Duodenal mucosa (tissue), 2 donors: ENCODE measurements at regions not wholly inside any gene's neighbourhood (a gene's known extent, or its start where the extent isn't known, plus 50 kb on each side); places are given as distances from the start of the nearest gene placed in this dataset.

Experiments
- H3K27ac ChIP-seq: one replicate; pipeline ENCODE4 v1.7.0; 2013; ENCODE audit warnings: low read depth, low read length
- H3K27me3 ChIP-seq, 2 donors: one replicate each; pipeline ENCODE4 v1.7.0; 2013; ENCODE audit warnings: low read length in 2 of 2, control low read depth in 1 of 2; ENCODE audit not compliant: insufficient read depth in 2 of 2, control insufficient read depth in 1 of 2
- H3K36me3 ChIP-seq, 2 donors: one replicate each; pipeline ENCODE4 v1.7.0; 2013; ENCODE audit warnings: low read length in 2 of 2, control low read depth in 1 of 2; ENCODE audit not compliant: insufficient read depth in 2 of 2, control insufficient read depth in 1 of 2
- H3K4me1 ChIP-seq, 2 donors: one replicate each; pipeline ENCODE4 v1.7.0; 2013; ENCODE audit warnings: low read length in 2 of 2, control low read depth in 1 of 2; ENCODE audit not compliant: insufficient read depth in 2 of 2, control insufficient read depth in 1 of 2
- H3K4me3 ChIP-seq, 2 donors: one replicate each; pipeline ENCODE4 v1.7.0; 2013; ENCODE audit warnings: low read length in 2 of 2, low read depth in 1 of 2
- H3K9ac ChIP-seq, 2 donors: one replicate each; pipeline ENCODE4 v1.7.0; 2013; ENCODE audit warnings: low read length in 2 of 2, low read depth in 1 of 2
- H3K9me3 ChIP-seq, 2 donors: one replicate each; pipeline ENCODE4 v1.7.0; 2013; ENCODE audit warnings: low read length in 2 of 2, control low read depth in 1 of 2; ENCODE audit not compliant: control insufficient read depth in 1 of 2

GRCh38 chr16:79664407-79664806, 63.9 kb upstream of the MAF start:
- Histone ChIP-seq H3K4me1 (no peaks in the 10 kb centered on the region), H3K4me3 (no peak overlapping the region), H3K27me3 (no peaks in the 10 kb centered on the region), H3K27ac (no peak overlapping the region), H3K9me3 (no peaks in the 10 kb centered on the region), H3K9ac (no peak overlapping the region), H3K36me3 (no peaks in the 10 kb centered on the region)

DNA sequence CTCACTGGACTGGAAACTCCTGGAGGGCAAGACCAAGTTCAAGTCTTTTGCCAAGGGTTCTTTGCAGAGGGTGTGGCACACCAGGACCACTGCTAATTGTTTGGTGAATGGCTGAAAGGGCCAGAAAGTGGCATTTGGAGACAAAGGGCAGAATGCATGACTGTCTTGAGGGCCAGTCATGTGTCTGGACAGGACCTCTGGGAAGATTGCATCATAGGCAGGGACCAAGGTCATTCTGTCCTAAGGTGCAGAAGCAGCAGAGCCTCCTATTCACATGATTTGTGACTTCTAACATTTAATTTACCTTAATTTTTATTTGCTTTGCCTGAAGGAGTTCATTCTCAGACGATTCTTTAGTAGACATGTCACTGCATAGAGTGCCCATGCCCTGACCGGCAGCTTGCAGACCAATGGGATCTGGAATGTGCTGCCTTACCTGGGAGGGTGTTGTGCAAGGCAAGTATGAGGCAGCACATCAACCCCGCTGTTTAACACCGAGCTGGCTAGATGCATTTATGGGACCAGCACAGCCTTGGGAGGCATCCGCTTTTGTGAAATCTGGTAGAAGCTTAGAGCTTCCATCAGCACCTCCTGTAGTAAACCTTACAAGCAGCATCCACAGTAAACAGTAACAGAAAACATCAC, 62.3 kb upstream of the MAF start:
- Histone ChIP-seq H3K9me3 (no peaks in the 10 kb centered on the region), H3K27me3 (no peaks in the 10 kb centered on the region), H3K36me3 (no peaks in the 10 kb centered on the region), H3K27ac (no peak overlapping the region), H3K4me3 (no peak overlapping the region), H3K9ac (no peak overlapping the region), H3K4me1 (no peaks in the 10 kb centered on the region)

- H3K9me3 ChIP-seq = no peaks in the 10 kb centered on the region
- H3K27me3 ChIP-seq = no peaks in the 10 kb centered on the region
- H3K4me3 ChIP-seq = no peak overlapping the region
- no peaks in the 10 kb centered on the region for H3K4me1 ChIP-seq
- H3K27ac ChIP-seq = no peak overlapping the region
- H3K36me3 ChIP-seq = no peaks in the 10 kb centered on the region
- no peak overlapping the region for H3K9ac ChIP-seq
These were observed 61.6 kb upstream of the MAF start for GRCh38 chr16:79662122-79662521.

DNA sequence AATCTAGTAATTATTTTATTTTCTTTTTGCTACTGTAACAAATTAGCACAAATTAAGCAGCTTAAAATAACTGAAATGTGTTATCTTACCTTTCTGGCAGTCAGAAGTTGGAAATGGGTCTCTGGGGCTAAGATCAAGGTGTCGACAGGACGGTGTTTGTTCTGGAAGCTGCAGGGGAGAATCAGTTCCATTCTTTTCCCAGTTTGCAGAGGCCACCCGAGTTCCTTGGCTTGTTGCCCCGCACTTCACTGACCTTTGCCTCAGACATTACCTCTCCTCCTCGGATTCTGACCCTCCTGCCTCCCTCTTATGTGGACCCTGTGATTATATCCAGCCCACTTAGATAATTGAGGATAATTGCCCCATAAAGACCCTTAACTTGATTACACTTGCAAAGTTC, 61.0 kb upstream of the MAF start:
- no peak overlapping the region for H3K4me3 ChIP-seq

DNA sequence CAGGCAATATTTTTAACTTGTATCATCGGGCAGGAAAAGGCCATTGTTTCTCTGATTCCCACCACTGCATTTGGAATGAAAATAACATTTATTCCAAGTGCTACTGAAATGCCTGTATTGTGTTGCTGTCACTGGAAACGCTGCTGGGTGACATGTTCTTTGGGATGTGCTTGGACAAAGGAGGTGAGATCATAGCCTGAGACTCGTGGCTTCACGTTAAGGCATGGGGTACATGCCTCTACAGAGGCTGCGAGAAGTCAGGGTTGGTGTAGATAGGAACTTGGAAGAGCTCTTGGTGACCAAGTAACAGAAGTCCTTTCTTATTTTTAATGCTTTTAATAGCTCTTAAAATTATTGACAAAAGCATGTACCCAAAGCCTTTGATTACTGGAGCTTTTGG, 58.8 kb upstream of the MAF start:
- H3K4me3 ChIP-seq = no peak overlapping the region

More for the DNA sequence above, 61.0 kb upstream of the MAF start:
- no peaks in the 10 kb centered on the region for H3K9me3 ChIP-seq
- H3K27ac ChIP-seq = no peak overlapping the region
- no peaks in the 10 kb centered on the region for H3K36me3 ChIP-seq
- H3K9ac ChIP-seq = no peak overlapping the region
- no peaks in the 10 kb centered on the region for H3K27me3 ChIP-seq
- H3K4me1 ChIP-seq = peaks cover 0 to 3% of the 10 kb centered on the region in 2 donors

DNA sequence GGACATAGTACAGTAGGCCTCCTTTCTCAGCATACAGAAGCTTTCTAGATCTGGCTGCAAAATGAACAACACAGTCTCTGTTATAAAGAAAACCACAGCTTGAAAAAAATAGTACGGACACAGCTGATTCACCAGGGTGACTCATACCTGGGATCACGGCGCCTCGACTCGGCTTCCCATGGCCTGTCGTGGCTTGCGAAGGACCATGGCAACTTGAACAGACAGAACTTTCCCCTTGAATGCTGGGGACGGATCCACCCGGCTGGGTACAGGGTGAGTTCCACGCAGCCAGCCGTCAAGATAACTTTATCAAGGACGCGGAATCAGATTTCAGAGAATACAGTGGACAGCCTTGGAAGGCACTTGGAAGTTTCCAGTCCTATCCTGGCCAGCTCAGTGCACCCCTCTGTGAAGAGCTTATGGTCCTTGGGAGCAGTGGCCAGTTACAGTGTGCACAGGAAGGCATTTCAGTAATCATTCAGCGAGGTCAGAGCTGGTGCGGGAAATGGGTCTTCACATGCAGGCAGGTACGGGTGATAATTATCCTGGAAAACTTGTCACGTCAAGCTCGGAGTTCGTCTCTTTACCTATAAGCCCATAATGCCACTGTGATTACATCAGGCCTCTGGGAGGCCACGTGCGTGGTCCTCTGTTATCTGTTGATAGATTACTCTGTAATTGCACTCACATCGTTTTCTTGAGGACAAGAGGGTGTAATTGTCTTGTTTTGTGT, 57.9 kb upstream of the MAF start:
- Histone ChIP-seq H3K4me1 (peaks cover 8 to 14% of the 10 kb centered on the region in 2 donors), H3K36me3 (no peaks in the 10 kb centered on the region), H3K27ac (no peak overlapping the region), H3K27me3 (no peaks in the 10 kb centered on the region), H3K9ac (no peak overlapping the region), H3K9me3 (no peaks in the 10 kb centered on the region), H3K4me3 (no peak overlapping the region)

More for the DNA sequence above, 58.8 kb upstream of the MAF start:
- Histone ChIP-seq H3K27ac (no peak overlapping the region), H3K27me3 (no peaks in the 10 kb centered on the region), H3K36me3 (no peaks in the 10 kb centered on the region), H3K9ac (no peak overlapping the region), H3K4me1 (peaks cover 0 to 7% of the 10 kb centered on the region in 2 donors), H3K9me3 (no peaks in the 10 kb centered on the region)

GRCh38 chr16:79656553-79657115, 56.1 kb upstream of the MAF start:
- Histone ChIP-seq H3K4me1 (peaks cover 14 to 17% of the 10 kb centered on the region in 2 donors), H3K9me3 (no peaks in the 10 kb centered on the region), H3K27me3 (no peaks in the 10 kb centered on the region), H3K4me3 (no peak overlapping the region), H3K36me3 (no peaks in the 10 kb centered on the region), H3K9ac (no peak overlapping the region), H3K27ac (no peak overlapping the region)

GRCh38 chr16:79653373-79653891, 52.9 kb upstream of the MAF start:
- Histone ChIP-seq H3K4me1 (peaks cover 14 to 17% of the 10 kb centered on the region in 2 donors), H3K4me3 (no peak overlapping the region), H3K27ac (no peak overlapping the region), H3K9me3 (no peaks in the 10 kb centered on the region), H3K36me3 (no peaks in the 10 kb centered on the region), H3K27me3 (no peaks in the 10 kb centered on the region), H3K9ac (no peak overlapping the region)

GRCh38 chr16:79651363-79651762, 50.8 kb upstream of the MAF start:
- no peak overlapping the region for H3K9ac ChIP-seq
- no peak overlapping the region for H3K4me3 ChIP-seq
- H3K27me3 ChIP-seq = no peaks in the 10 kb centered on the region
- no peaks in the 10 kb centered on the region for H3K36me3 ChIP-seq
- peaks cover 12 to 14% of the 10 kb centered on the region in 2 donors for H3K4me1 ChIP-seq
- no peak overlapping the region for H3K27ac ChIP-seq
- no peaks in the 10 kb centered on the region for H3K9me3 ChIP-seq
